GM12865 (cell line): ENCODE measurements at regions not wholly inside any gene's neighbourhood (a gene's known extent, or its start where the extent isn't known, plus 50 kb on each side); places are given as distances from the start of the nearest gene placed in this dataset.

Source experiments
- DNase-seq: peaks from one replicate; pipeline ENCODE4 v3.0.0; 2010; ENCODE audit warnings: low read depth
- H3K4me3 ChIP-seq: 2 replicates; pipeline ENCODE4 v1.5.1; 2011; ENCODE audit warnings: mild to moderate bottlenecking, low read depth, low read length, control low read depth
- TF ChIP-seq, protein P1 (sequence below): IDR thresholded peaks from 2 replicates; pipeline ENCODE4 v1.5.1; 2011; ENCODE audit warnings: low read length, control low read depth, low read depth, inconsistent platforms; ENCODE audit not compliant: insufficient read depth; ENCODE audit errors: missing control alignments

DNA sequence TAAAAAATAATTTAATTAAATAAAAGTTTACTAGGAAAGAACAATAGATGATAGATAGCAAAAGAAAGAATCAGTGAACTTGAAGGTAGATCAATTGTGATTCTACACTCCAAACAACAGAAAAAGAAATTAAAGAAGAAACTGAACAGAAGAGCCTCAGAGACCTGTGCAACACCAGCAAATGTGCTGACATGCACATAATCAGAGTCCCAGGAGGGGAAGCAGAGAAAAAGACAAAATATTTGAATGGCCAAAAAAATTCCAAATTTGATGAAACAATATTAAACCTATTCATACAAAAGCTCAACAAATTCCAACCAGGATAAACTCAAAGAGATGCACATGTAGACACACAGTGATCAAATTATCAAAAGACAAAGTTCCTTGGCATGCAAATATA is 267.5 kb upstream of the OPRM1 start:
- TF ChIP-seq, protein P1, sequence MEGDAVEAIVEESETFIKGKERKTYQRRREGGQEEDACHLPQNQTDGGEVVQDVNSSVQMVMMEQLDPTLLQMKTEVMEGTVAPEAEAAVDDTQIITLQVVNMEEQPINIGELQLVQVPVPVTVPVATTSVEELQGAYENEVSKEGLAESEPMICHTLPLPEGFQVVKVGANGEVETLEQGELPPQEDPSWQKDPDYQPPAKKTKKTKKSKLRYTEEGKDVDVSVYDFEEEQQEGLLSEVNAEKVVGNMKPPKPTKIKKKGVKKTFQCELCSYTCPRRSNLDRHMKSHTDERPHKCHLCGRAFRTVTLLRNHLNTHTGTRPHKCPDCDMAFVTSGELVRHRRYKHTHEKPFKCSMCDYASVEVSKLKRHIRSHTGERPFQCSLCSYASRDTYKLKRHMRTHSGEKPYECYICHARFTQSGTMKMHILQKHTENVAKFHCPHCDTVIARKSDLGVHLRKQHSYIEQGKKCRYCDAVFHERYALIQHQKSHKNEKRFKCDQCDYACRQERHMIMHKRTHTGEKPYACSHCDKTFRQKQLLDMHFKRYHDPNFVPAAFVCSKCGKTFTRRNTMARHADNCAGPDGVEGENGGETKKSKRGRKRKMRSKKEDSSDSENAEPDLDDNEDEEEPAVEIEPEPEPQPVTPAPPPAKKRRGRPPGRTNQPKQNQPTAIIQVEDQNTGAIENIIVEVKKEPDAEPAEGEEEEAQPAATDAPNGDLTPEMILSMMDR: no peak
- no peak overlapping the region for H3K4me3 ChIP-seq
- DNase-seq: no peak

DNA sequence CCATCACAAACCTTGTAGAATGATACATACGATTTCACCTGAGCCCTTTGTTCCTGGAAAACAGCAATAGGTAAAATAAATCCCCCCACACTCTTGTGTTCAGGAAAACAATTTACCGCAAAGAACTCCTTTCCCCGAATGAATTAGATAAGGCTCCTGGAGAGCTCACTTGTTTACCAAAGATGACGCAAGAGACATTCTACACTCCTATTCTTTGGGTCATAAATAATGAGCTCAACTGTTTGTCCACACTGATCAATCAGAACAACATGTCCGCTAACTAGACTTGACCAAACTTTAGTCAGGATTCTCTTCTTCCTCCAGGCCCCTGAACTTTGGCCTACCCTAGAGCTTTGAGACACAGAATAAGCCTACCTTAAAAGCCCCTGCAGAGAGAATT is 271.9 kb upstream of the OPRM1 start:
- H3K4me3 ChIP-seq: no peak overlapping the region
- TF ChIP-seq, protein P1: no peak
- DNase-seq: no peak

DNA sequence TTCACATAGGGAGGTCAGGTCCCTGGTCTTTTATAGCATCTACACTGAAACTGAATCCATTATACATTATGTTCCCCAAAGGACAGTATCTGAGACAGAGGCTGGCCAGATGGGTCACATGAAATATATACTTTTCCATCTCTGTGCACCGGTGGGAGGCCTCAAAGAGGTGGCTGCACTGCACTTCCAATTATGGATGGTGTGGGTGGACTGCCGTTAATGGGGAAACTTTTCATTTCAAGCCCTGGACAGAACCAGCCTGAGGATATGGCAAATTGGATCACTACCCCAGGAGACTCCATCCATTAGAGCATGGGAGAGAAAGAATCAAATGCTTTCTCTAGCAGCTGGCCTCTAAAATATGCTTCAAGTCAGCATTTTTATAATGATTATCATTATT is 280.5 kb upstream of the OPRM1 start:
- no peak overlapping the region for H3K4me3 ChIP-seq
- DNase-seq: no peak
- TF ChIP-seq, protein P1: no peak

DNA sequence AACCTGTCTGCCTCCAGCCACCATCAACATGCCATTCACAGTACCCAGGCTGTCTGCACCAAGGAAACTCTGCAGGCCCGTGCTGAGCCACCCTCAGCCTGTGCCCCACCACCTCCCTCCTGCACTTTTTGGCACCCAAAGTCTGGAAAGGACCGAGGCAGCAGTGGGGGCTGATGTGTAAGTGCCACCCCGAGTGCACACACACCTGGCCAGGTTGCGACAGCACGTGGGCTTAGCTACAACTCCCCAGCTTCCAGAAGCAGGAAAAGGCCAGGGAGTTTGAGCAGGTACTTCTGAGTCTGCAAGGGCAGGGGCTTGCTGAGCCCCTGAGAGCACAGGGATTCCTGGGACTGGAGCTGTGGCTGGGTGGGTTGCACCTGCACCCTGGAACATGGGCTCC is 303.3 kb upstream of the OPRM1 start:
- no peak overlapping the region for H3K4me3 ChIP-seq
- DNase-seq: no peak
- TF ChIP-seq, protein P1: no peak

DNA sequence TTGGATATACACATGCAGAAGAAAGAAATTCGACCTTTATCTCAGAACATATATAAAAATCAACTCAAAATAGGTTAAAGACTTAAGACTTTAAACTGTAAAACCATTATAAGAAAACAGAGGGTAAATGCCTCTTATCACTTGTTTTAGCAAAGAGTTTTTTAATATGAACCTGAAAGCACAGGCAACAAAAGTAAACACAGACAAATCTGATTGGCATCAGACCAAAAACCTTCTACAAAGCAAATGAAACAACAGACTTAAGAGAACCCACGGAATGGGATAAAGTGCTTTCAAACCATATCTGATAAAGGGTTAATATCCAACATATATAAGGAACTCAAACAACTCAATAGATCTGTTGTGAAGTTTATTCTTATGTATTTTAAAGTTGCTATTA is 309.9 kb upstream of the OPRM1 start:
- H3K4me3 ChIP-seq: no peak overlapping the region
- DNase-seq: no peak
- TF ChIP-seq, protein P1: no peak

DNA sequence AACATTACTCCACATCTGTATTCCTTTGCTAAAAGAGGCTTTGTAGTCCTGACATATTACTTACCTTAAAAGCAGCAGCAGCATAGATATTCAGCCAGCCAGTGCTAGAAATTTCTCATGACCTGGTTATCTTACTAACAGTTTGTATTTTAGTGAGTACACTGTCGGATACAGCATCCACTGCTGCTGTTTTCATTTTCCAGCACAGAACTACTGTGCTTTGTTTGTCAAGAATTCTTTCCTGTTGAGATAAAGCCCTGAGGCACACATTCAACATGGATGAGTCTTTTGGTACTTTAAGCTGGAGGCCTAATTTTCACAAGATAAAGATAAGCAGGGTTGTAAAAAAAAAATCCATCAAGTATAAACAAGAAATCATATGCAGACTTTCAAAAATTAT is 311.2 kb upstream of the OPRM1 start:
- TF ChIP-seq, protein P1: no peak
- no peak for DNase-seq
- H3K4me3 ChIP-seq: no peak overlapping the region

DNA sequence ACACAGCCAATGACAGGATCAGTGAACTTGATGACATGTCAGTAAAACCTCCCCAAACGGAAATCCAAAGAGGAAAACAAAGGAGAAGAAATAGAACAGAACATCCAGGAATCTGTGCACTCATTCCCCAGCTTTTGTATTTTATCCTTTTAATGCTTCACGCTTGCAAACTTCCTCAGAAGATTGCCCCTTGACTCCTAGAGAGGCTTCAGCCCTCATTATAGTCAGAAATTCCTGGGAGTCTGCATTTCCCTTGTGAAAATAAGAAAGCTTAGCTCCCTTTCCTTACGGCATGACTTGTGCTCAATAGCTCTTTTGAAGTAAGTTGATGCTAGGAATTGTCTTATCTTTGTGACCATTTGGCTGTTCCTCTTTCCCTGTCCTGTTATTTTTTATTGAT is 313.6 kb upstream of the OPRM1 start:
- TF ChIP-seq, protein P1: no peak
- H3K4me3 ChIP-seq: no peak overlapping the region
- no peak for DNase-seq
